Fibroblast of skin of abdomen (primary cell): ENCODE measurements at regions not wholly inside any gene's neighbourhood (a gene's known extent, or its start where the extent isn't known, plus 50 kb on each side); places are given as distances from the start of the nearest gene placed in this dataset.
"Not testable (repeated sequence)": the region's sequence is repeated elsewhere in the genome, so short reads cannot be mapped to it uniquely, and the experiment has no call there.

Experiments
- DNase-seq: peaks from one replicate; pipeline ENCODE4 v3.0.0-alpha.2; 2013

GRCh38 chr11:45382133-45382878 is 96.2 kb upstream of the SYT13 start:
- no peak for DNase-seq

GRCh38 chr11:45379162-45379863 is 93.2 kb upstream of the SYT13 start:
- DNase-seq, result no peak

- DNase-seq, result no peak
Measured at GRCh38 chr11:45378516-45378915, 92.4 kb upstream of the SYT13 start.

- DNase-seq, result no peak
Measured at GRCh38 chr11:45374653-45375059, 88.5 kb upstream of the SYT13 start.

GRCh38 chr11:45374130-45374529 is 88.0 kb upstream of the SYT13 start:
- DNase-seq, result no peak

- no peak for DNase-seq
Measured at GRCh38 chr11:45373506-45374035, 87.4 kb upstream of the SYT13 start.

- DNase-seq, result not testable (repeated sequence)
Measured at GRCh38 chr11:45372414-45372813, 86.3 kb upstream of the SYT13 start.

- DNase-seq, result peak; percentile 52
Measured at GRCh38 chr11:45371251-45372115, 85.3 kb upstream of the SYT13 start.

- DNase-seq, result no peak
Measured at GRCh38 chr11:45369313-45369712, 83.2 kb upstream of the SYT13 start.

- no peak for DNase-seq
Measured at GRCh38 chr11:45368697-45369096, 82.6 kb upstream of the SYT13 start.

GRCh38 chr11:45366619-45367190 is 80.6 kb upstream of the SYT13 start:
- DNase-seq, result no peak

GRCh38 chr11:45365961-45366618 is 79.9 kb upstream of the SYT13 start:
- no peak for DNase-seq

GRCh38 chr11:45362636-45363035 is 76.5 kb upstream of the SYT13 start:
- DNase-seq, result no peak

- DNase-seq, result no peak
Measured at GRCh38 chr11:45361551-45361950, 75.4 kb upstream of the SYT13 start.

GRCh38 chr11:45355706-45356041 is 69.5 kb upstream of the SYT13 start:
- no peak for DNase-seq

GRCh38 chr11:45354976-45355705 is 69.0 kb upstream of the SYT13 start:
- peak; percentile 74 for DNase-seq

- DNase-seq, result no peak
Measured at GRCh38 chr11:45348729-45349128, 62.6 kb upstream of the SYT13 start.

- DNase-seq, result no peak
Measured at GRCh38 chr11:45347348-45348082, 61.4 kb upstream of the SYT13 start.

- DNase-seq, result no peak
Measured at GRCh38 chr11:45345491-45345890, 59.4 kb upstream of the SYT13 start.

GRCh38 chr11:45344028-45344427 is 57.9 kb upstream of the SYT13 start:
- no peak for DNase-seq

- no peak for DNase-seq
Measured at GRCh38 chr11:45343444-45343843, 57.3 kb upstream of the SYT13 start.
